Left ventricle myocardium superior (tissue), 1 donor: ENCODE measurements at regions not wholly inside any gene's neighbourhood (a gene's known extent, or its start where the extent isn't known, plus 50 kb on each side); places are given as distances from the start of the nearest gene placed in this dataset.

Source experiments
- ATAC-seq: fragments of 200-7000 bp; cut with Tn5 transposase; one replicate; pipeline ENCODE4 v1.9.1; 2020; ENCODE audit warnings: mild to moderate bottlenecking, moderate library complexity
- DNase-seq: peaks from one replicate; pipeline ENCODE4 v3.0.0-alpha.2; 2020
- intact Hi-C: fragments of 100-400 bp; cut with micrococcal nuclease; formaldehyde crosslinking; loops from one replicate; pipeline ENCODE4 v1.11.0; 2022
- donor health status: DM: no; HTN: yes; CAD: no; lungs with severe emphysema.

DNA sequence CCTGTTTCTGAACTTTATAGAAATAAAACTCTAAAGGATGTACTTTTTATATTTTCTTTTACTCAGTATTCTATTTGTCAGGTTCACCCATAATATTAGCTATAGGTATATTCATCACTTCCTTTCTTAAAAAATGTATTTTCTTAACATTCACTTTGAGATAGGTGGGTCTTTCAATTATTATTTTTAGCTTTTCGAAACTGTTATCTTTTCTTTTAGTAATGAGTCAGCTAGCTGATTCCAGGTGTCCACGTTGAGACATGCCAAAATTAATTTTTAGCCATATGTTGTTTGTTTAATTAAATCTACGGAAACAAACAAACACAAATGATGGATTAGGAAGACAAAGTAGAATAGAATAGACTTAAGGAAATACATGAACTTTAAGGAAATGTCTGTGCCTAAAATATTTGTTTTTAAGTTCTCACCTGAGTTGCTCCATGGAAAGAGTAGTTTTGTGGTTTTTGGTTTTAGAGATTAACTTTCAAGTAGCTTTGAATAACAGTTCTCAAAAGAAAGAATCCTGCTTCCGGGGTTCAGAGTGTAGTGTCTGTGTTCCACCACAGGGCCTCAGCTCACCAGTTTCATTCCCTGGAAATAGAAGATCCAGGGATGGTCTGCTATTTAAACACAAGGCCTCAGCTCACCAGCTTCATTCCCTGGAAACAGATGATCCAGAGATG is 435.0 kb downstream of the HAO1 start:
- DNase-seq: no peak
- ATAC-seq: no peak
- intact Hi-C loops: no loop called here

- DNase-seq: no peak
- no peak for ATAC-seq
- intact Hi-C loops: no loop called here
Observed at GRCh38 chr20:7505835-7506221, 434.4 kb downstream of the HAO1 start.

DNA sequence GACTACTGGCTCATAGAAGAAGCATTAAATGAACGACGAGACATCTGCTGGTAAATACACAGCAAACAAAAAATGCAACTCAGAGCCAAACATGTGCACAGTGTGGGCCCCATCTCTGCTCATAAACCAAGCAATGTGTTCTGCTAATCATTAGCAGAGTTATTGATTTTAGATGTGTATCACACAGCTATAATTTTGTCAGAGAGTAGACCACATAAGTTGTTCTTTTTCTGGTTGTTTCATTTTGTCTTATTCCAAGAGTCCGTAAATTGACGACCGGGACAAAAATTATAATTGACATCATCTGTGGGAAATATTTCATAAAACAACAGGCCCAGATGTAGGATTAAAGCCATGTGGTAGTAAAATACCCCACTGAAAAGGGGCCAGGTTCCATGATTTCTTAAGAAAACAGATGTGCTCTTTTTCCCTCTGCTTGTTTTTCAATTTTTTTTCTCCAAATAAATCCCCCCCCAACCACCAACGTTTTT is 423.6 kb downstream of the HAO1 start:
- DNase-seq (no peak), ATAC-seq (no peak)
- intact Hi-C loops: no loop called here

DNA sequence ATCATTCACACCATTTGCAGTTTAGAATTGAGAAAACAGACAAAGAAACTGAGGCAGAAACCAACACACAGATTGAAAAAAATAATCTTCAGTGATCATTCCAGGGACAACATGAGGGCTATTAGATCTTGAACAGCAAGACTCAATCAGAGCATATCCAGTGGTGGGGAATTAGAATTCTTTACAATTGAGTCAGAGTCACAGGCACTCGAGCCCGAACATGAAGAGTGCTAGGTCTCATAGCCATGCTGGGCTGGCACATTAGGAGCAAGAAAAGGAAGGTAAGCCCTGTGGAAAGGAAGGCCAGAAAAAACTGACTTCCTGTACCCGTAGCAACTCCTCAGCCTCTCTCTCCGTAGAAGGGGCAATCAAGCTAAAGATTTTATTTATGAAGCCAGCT is 419.9 kb downstream of the HAO1 start:
- ATAC-seq: no peak
- intact Hi-C loops: no loop called here
- no peak for DNase-seq

GRCh38 chr20:7523288-7523687 is 417.0 kb downstream of the HAO1 start:
- DNase-seq: no peak
- ATAC-seq: no peak
- intact Hi-C loops: no loop called here

GRCh38 chr20:7540018-7540417 is 400.2 kb downstream of the HAO1 start:
- ATAC-seq: no peak
- intact Hi-C loops: no loop called here
- no peak for DNase-seq

- DNase-seq: no peak
- intact Hi-C loops: no loop called here
- ATAC-seq: no peak
Observed at GRCh38 chr20:7540923-7541322, 399.3 kb downstream of the HAO1 start.

- intact Hi-C loops: no loop called here
- ATAC-seq (no peak), DNase-seq (no peak)
Observed at GRCh38 chr20:7571101-7571500, 369.2 kb downstream of the HAO1 start.

- ATAC-seq (no peak), DNase-seq (no peak)
- intact Hi-C loops: no loop called here
Observed at GRCh38 chr20:7571521-7572055, 368.7 kb downstream of the HAO1 start.

GRCh38 chr20:7579888-7580287 is 360.4 kb downstream of the HAO1 start:
- intact Hi-C loops: no loop called here
- no peak for ATAC-seq

GRCh38 chr20:7585126-7585679 is 355.1 kb downstream of the HAO1 start:
- intact Hi-C loops: no loop called here
- no peak for DNase-seq
- no peak for ATAC-seq

More at GRCh38 chr20:7579888-7580287, 360.4 kb downstream of the HAO1 start:
- DNase-seq: no peak

DNA sequence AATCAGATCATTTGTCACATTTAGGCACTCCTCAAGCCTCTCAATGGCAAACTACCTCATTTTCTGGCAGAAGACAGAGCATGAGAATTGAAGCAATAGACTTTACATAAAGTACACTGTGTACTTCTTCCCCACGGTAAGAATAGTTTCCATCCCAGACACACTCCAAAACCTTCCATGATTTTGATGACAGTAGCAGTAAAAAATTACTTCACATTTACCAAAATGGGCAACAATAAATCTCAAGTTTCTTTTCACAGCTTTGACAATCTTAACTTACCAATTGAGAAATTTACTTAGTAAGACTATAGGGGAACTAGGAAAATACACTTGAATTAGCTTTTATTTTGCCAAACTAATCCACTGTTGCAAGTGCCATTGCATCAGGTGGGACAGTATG is 353.8 kb downstream of the HAO1 start:
- intact Hi-C loops: no loop called here
- DNase-seq: no peak
- ATAC-seq: no peak

- ATAC-seq (no peak), DNase-seq (no peak)
- intact Hi-C loops: no loop called here
Observed at GRCh38 chr20:7589164-7589563, 351.1 kb downstream of the HAO1 start.

DNA sequence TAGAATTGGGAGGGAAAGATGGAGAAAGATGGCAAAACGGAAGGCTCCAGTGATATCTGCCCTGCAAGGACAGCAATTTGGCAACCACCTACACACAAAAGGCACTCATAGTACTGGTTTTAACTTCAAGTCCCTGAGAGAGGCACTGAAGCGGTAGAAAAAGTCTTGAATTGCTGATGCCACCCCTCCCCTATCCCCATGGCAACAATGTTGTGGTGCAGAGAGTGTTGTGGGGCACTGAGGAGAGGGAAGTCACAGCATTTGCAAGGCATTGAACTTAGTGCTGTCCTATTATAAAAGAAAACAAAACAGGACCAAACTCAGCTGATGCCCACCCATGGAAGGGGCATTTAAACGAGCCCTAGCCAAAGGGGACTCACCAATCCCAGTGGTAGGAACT is 343.7 kb downstream of the HAO1 start:
- intact Hi-C loops: no loop called here
- ATAC-seq (no peak), DNase-seq (no peak)

GRCh38 chr20:7601431-7601830 is 338.8 kb downstream of the HAO1 start:
- DNase-seq (no peak), ATAC-seq (no peak)
- intact Hi-C loops: no loop called here

- ATAC-seq (no peak), DNase-seq (no peak)
- intact Hi-C loops: no loop called here
Observed at GRCh38 chr20:7606941-7607340, 333.3 kb downstream of the HAO1 start.

DNA sequence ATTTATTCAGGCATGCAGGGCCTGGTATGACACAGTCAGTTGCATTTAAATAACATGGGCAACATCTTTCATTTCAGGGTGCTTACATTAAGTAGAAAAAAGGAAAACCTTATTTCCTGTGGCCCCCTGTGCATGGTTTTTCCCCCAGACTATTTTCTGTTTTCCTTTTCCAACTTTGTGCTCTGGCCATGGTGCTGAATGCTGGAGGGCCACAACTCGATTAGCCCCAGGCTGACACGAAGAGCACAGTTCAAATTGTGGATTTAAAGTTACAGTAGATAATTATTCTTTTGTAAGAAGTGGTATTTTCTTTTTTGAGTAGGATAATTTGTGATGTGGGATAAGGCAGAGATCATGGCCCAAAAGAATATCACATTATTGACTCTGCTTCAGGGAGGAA is 332.0 kb downstream of the HAO1 start:
- DNase-seq (no peak), ATAC-seq (no peak)
- intact Hi-C loops: no loop called here

GRCh38 chr20:7609251-7609650 is 331.0 kb downstream of the HAO1 start:
- DNase-seq (no peak), ATAC-seq (no peak)
- intact Hi-C loops: no loop called here

- intact Hi-C loops: no loop called here
- ATAC-seq: no peak
Observed at GRCh38 chr20:7610681-7611080, 329.6 kb downstream of the HAO1 start.

DNA sequence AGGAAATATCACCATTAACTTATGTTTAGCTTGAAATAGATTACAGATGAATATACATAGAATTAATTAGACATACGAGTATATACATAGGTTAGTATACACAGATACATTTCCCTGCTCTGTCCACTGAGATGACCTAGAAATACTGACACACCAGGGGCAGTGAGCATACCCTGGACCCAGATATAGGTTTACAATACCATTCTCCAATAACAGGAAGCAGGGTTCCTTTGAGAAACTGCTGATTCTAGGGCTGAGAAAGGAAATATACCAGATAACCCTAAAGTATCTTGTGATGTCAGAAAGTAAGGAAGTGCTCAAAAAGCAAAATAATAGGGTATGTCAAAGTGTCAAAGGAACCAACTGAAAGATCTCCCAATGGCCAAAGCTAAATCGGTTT is 322.5 kb downstream of the HAO1 start:
- ATAC-seq: no peak
- intact Hi-C loops: no loop called here
- DNase-seq: no peak

More at GRCh38 chr20:7610681-7611080, 329.6 kb downstream of the HAO1 start:
- no peak for DNase-seq

DNA sequence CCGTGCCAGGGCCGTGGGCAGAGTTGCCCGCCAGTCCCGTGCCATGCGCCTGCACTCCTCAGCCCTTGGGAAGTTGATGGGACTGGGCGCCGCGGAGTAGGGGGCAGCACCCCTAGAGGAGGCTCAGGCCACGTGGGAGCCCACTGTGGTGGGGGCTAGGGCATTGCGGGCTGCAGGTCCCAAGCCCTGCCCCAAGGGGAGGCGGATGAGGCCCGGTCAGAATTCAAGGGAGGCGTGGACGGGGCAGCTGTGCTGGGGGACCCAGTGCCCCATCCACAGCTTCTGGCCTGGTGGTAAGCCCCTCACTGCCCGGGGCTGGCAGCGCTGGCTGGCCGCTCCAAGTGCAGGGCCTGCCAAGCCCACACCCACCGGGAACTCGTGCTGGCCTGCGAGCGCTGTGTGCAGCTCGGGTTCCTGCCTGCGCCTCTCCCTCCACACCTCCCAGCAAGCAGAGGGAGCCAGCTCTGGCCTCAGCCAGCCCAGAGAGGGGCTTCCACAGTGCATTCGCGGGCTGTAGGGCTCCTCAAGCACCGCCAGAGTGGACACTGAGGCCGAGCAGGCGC is 317.8 kb downstream of the HAO1 start:
- intact Hi-C loops: no loop called here
- DNase-seq (no peak), ATAC-seq (no peak)
